Fibroblast of skin of left biceps (primary cell): ENCODE measurements at regions not wholly inside any gene's neighbourhood (a gene's known extent, or its start where the extent isn't known, plus 50 kb on each side); places are given as distances from the start of the nearest gene placed in this dataset.
"Not testable (repeated sequence)": the region's sequence is repeated elsewhere in the genome, so short reads cannot be mapped to it uniquely, and the experiment has no call there.

Experiments used
- DNase-seq, 2 experiments: peaks; one replicate each; pipeline ENCODE4 v3.0.0-alpha.2; 2013; ENCODE audit warnings: low read depth in 2 of 2

DNA sequence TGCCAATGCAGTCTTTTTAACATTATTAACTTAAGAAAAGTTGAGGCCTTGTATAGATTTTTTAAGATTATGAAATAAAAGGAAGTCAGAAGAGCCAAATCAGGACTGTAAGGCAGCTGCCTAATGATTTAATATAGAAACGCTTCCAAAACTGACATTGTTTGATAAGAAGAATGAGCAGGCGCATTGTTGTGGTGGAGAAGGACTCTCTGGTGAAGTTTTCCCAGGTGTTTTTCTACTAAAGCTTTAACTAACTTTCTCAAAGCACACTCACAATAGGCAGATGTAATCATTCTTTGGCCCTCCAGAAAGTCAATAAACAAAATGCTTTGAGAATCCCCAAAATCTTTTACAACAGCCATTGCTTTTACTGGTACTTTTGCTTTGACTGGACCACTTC is 288.6 kb upstream of the FIGN start:
- DNase-seq: no peak

DNA sequence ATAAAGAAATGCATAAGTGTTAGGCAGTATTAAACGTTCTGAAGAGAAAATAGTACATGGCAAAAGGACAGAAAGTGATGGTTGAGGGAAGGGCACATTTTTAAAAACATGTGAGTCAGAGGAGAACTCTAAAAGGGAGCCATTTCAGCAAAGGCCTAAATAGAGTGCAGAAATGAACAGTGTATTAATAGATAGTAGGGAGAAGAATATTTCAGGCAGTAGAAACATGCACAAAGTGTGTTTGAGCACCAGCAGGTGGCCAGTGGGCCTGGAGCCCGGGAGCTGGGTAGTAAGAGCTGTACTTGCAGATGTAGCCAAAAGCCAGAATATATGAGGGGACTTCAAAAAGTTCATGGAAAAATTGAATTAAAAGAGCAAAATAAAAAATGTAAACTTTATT is 288.1 kb upstream of the FIGN start:
- no peak for DNase-seq

DNA sequence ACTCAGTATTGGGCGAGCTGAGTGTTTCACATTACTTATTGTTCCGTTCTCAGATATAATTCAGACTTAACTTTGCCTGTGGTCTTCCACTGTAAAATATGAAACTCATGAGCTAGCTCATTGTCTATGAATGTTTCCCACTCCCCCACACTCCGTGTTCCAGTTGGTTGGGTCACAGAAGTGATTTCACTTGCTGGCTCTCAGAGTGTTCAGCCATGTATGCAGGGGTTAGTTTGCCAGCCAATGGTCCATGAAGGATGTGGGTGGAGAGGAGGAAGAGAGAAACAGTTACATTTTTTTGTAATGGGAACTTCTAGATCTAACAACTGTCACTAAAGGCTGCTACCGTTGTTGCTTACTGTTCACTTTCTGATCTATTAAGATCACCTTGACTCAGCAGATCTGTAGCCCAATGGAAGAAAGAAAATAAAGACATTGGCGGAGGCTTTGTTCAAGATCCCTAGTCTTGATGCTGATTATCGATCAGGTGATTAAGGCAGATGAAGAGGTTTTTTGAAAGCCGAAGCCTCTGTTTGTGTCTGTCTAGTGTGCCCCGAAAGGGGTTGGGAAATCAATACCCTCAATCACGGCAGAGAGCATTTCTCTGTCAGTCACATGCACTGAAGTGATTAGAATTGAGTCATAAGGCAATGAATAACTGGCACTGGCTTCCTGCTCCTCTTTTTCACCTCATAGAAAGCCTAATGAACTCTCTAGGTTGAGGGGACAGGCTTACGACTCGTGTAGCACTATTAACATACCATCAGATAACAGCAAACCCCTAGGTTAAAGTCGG is 279.7 kb upstream of the FIGN start:
- no peak for DNase-seq

DNA sequence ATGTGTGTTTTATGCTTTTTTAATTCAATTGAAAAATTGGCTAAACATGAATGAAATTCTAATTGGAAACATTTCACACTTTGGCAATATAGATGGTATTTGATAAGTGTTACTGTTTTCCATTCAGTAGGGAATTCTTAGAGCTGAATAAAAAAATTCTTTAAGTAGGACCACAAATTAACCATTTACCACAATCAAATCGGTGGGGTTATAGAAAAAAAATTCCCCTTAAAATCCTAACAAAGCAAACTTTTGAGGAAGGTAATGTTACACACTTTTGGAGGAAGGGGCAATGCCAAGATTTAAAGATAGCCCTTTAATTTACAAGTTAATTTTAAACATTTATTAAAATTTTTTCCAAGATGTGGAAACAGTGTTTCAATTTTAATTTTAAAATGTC is 279.0 kb upstream of the FIGN start:
- no peak for DNase-seq

DNA sequence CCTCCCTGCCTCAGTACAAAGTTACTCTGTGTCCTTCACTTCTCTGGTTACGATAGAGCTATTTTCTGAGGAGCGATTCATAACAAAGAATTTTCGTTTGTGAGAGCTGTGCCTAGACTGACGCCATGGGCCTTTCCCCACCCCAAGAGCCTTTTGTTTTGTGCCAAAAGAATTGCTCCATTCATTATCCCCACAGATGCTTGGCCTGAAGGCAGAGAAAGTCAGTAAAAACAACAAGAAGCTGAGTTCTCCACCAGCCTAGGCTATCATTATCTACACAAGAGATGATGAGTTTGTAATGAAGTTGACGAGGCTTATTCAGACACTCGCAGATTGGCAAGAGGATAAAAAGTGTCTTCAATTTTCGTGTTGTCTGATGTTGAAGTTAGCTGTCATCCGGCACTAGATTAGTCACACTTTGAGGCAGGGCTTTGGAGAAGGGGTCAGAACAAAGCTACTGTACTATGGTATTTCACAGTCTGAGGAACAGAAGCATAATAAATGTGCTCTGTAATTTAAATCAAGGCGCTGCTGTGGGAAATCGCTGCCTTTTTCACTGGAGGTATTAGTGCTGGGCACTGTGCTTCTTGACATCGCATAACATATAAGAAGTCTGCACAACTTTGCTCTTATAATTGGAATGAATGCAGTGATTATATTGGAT is 278.4 kb upstream of the FIGN start:
- DNase-seq: no peak

DNA sequence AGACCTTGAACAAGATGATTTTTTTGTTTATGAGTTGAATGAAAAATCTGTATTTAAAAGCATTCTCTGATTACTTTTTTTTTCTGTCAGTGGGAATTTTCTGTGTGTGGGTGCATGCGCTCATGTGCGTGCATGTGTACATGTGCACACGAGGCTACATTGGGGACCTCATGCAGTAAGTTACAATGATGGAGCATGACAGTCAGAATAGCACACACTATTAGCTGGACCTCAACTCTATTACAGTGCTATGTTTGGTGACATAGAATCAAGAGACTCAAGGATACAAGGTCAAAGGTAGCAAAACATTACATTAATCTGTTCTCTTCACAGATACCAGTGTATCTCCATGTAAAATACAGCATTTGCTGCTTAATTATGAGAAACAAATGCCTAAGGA is 276.8 kb upstream of the FIGN start:
- no peak for DNase-seq

DNA sequence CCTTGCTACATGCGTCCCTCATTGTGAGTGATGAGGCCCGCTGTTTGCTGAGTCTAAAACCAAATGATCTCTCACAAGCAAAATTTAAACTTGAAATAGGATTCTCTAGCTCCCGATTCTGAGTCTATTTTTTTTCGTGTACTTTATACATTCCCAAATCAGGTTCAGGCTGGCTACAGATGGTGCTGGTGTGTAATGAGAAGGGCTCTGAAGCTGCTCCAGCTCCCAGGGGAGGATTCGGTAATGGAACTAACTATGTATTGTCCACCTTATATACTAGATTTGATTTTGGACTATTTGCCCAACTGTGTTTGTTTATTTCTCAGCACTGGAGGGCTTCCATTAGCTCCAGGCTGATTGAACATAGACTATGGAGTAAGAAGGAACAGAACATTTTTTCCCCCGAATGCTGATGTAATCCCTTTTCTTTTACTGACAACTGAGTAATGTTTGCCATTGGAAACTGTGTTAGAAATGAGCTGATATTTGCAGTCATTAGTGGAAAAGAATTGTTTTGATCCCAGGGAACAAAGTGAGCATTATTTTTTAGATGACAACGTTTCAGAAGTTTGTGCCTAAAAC is 274.0 kb upstream of the FIGN start:
- no peak for DNase-seq

DNA sequence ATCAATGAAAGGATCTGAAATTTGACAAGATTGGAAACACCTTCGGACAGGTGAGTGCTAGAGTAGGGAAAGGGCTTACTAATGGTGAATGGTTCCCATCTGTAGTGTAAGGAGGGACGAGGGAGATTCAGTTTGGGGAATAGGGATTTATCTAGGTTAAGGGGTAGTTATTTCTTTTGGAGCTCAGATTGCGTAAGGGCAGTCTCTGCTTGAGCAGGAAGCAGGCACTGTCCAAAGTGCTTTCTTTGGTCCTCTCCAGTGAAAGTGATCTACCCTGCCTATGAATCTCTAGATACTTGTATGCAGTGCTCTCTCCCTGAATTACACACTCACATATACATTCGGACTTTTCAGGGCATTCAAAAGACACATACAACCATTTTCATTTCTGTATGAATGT is 272.9 kb upstream of the FIGN start:
- no peak for DNase-seq

DNA sequence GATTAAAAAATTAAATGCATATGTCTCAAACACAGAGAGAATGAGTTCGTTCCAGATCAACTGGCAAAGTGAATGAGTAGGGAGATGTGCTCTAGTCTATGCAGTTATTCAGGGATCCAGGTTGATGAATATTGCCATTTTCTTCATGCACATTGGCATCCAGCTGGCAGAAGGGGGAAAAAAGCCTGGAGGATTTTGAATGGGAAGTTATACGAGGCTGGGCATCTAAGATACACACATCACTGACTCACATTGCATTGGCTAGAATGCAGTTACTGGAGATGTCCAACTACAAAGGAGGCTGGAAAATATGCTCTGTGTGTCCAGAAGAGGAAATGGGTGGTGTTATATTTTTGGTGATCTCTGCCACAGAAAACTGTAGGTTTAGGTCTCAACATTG is 270.9 kb upstream of the FIGN start:
- no peak for DNase-seq

DNA sequence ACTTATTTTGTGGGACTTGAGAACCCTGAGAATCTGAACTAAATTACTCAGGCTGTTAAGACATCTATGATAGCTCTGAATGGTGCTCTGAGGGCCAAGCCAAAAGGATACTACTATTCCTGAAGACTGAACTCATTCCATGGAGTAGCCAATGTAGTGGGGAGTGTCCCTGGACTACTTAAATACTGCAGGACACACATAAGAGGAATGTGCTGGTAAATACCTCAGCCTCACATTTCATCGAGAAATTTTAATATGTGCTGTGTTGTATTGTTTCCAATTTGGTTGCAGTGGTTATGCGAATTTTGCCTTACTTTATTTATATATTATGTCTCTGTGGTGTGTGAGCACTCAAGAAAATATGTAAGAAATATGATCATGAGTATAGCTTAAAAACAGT is 264.4 kb upstream of the FIGN start:
- peak; percentile 45 to 59 for DNase-seq

DNA sequence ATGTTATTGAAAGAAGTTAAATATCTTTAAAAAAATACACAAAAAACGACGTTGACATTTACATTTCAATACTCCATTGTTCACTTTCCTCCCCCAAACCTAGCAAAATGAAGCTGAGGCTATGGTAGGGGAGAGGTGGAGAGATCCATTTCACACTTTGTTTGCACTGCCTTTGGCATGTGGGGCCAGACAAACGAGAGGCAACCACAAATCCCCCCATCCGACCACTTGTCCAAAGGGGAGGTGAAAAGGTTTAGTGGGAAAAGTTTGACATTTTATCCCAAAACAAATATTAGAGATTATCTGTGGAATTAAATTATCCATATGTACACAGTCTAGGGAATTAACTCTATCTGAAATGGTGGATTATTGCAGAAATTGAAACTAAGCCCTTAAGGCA is 261.7 kb upstream of the FIGN start:
- DNase-seq: no peak

DNA sequence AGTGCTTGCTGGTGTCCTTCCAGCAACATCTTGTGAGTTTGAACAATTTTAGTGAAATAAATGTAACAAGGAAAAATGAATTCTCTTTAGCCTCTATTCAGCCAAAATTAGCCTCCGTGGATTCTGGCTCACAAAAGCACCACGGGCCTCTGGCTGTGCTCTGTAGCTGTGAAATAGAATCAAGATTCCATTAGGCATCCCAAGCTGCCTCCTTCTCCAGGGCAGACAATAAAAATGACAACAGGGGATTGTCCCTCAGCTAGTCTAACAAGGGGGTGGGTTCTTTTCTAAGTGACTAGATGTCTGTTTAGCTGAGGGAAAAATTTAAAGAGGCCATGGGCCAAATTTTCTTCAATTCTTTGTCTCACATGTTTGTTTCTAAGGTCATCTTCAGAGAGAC is 254.7 kb upstream of the FIGN start:
- no peak for DNase-seq

DNA sequence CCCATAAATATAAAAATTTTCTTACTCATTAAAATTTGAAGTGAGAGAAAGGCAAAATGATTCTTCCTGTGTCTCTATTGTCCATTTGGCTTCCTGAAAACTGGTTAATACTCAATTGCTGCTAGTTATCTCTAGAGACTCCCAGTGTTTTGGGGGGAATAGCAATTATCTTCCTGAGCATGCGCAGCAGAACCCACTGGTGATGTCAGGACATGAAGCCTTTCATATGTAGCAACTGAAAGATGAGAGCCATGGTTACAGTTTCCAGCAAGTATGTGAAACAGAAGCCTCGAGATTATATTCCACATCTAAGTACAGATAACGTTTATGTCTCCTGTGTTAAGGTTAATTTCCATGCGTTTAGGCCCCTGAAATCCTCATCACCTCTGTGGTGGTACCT is 254.3 kb upstream of the FIGN start:
- no peak for DNase-seq

DNA sequence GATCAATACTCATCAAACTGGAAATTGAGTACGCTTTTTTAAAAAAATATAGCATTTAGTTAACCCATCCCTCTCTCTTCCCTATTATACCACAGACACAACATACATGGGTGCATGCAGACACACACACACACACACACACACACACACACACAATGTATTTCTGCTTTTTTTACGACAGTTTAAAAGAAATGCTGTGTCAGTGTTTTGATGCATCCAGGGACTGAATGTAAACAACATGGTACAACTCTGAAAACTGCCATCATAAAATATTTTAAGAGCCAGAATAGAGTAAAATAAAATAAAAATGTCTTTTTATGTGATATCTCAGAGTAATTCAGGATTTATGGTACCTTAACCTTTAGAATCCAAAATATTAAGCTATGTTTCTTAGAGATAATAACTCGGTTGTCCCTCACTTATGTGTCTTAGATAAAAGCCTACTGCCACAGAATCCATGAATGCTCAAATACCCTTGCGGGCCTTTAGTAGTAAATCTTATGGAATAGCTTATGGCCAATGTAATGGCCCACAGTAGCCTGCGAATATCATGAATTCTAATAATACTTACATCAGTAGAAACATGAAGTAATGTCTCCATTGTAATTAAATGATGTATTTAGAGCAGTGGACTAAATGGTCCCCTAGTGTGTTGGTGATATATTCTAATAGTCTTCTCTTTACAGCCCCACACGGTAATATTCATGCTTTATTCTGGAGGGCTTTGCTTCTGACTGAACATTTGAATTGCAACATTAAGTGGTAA is 251.6 kb upstream of the FIGN start:
- DNase-seq: no peak

DNA sequence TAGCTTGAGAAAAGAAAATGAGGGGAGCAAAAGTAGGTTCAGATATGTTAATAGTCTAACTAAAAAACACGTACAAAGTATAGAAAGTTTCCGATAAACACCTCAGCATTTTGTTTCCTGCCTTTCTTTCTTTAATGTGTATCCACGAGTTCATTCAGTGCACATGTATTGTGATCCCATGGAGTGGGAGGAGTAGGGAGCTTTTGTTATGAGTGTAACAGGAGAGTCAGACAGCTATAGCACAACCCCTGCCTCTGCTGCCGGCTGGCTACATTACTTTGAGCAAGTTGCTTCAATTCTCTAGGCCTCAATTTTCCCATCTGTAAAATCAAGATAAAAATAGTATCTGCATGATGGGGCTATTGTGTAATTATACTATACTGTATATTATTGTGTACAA is 249.2 kb upstream of the FIGN start:
- no peak for DNase-seq

DNA sequence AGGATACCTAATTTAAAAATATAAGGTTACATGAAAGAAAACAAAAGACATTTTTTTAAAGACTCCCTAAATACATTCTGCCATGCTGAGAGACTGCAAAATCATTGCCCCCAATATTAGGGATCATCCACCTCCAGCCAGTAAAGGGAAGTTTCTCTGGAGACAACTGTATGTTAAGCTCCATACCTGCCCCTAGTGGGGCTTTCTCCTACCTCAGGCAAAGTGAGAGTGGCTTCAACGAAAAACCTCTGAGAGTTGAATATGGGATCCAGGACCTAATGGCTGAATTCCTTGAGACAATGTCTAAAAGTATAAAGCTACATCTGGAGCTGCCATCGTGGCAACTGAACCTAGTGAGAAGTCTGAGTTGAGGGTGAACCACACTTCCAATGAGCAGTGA is 248.1 kb upstream of the FIGN start:
- DNase-seq: no peak

DNA sequence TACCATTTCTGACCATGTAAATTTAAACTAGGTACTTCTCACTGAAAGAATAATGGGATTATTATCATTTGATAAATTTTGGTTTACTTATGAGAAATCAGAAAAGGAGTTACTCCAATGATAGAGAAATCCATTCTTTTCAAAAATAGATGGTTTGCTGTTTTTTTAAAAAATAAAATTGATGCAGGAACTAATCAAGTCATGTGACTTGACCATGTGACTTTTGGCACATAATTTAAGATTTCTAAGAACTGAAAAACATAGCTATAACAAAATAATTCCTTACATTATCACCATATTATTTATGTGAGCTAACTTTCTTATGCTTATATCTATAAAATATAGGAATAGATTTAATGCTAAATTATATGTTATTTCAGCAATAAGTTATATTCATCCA is 247.1 kb upstream of the FIGN start:
- DNase-seq: no peak

DNA sequence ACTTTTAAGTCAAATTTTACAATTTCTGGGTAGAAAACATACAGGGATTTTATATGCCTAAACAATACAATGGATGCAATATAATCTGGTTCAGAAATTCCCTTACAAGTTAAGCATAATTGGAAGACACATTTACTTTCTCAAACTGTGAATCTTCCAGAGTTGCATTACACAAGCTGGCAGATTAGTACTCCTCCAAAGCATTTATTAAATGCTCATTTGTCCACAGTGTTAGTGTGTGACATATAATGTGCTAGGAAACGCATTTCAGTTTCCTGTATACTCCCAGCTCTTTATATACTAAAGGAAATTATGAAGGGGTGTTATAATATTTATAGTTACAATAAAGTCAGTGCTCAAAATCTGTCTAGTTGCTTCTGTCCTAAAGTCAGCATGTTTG is 239.0 kb upstream of the FIGN start:
- no peak for DNase-seq

DNA sequence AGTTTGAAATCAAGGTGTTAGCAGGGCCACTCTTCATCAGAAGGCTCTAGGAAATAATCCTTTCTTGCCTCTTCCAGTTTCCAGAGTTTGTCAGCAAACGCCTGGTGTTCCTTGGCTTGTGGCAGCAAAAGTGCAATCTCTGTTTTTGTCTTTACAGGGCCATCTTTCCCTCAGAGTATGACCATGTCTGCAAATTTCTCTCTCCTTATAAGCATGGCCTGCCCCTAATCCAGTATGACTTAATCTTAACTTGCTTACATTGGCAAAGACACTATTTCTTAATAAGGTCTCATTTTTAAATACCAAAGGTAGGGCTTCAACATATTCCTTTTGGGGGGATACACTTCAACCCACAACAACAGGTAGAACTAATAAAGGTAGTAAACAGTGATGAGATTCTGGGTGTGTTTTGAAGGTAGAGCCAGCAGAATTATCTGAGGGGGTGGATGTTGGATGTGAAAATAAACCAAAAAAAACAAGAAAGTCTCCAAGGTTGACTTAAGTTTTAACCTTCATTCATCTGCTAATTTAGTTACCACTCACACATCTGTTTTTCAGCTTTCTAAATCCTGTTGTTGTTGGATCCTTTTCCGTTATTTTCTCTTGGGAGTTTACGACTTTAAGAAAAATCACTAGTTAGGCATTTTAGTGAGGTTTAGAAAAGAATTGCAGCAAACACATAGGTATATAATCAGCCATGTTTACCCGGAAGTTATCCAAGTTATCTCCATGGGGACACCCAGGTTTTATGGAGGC is 234.4 kb upstream of the FIGN start:
- DNase-seq: no peak

DNA sequence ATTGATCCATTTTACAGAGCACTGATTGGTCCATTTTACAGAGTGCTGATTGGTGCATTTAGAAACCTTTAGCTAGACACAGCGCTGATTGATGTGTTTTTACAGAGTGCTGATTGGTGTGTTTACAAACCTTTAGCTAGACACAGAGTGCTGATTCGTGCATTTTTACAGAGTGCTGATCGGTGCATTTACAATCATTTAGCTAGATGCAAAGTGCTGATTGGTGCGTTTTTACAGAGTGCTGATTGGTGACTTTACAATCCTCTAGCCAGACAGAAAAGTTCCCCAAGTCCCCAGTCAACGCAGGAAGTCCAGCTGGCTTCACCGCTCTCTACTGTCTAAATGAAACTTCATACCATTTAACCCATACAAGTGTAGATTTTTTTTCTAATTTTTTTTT is 228.5 kb upstream of the FIGN start:
- not testable (repeated sequence) for DNase-seq

DNA sequence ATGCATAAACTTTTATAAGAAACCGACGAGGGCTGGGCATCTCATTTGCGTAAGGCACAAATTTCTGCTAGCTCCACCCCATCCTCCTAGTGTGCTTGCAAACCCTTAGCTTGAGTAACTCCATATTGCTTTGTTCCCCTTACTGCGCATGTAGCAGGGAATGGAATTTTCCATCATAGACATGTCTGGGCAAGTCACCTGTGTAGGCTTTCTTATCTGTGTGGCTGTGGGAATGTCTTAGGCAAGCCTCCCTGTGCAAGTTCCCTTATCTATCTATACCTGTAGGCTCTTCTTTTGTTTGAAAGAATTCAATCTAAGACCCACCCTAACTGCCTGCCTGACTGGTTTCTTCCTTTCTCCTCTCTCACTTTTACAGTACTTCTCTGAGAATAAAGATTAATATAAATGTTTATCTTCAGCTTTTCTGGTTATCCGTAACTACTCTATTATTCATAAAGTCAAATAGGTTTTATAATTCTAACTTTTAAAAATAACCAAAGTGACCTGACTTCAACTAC is 217.6 kb upstream of the FIGN start:
- DNase-seq: no peak

DNA sequence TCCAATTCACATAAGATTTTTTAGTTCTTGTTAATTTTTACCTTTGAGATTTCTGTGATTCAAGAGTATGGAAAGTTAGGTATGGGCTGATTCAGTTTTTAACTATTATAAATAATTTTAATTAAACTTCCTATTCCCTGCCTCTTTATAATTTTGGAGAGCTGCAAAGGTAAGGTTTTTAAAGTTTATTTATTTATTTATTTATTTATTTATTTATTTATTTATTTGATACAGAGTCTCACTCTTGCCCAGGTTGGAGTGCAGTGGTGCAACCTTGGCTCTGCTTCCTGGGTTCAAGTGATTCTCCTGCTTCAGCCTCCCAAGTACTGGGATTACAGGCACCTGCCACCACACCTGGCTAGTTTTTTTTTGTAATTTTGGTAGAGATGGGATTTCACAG is 215.5 kb upstream of the FIGN start:
- no peak for DNase-seq
